HUES6 (cell line): ENCODE measurements at regions not wholly inside any gene's neighbourhood (a gene's known extent, or its start where the extent isn't known, plus 50 kb on each side); places are given as distances from the start of the nearest gene placed in this dataset.

Experiments used
- H3K27ac ChIP-seq: 2 replicates; pipeline ENCODE4 v1.7.0; 2013; ENCODE audit warnings: low read depth, mild to moderate bottlenecking, low read length, inconsistent platforms
- H3K27me3 ChIP-seq: 2 replicates; pipeline ENCODE4 v1.6.1; 2013; ENCODE audit warnings: low read length; ENCODE audit not compliant: control insufficient read depth, insufficient read depth
- H3K36me3 ChIP-seq: 2 replicates; pipeline ENCODE4 v1.6.1; 2013; ENCODE audit warnings: low read length; ENCODE audit not compliant: control insufficient read depth, insufficient read depth
- H3K4me1 ChIP-seq: 2 replicates; pipeline ENCODE4 v1.6.1; 2013; ENCODE audit warnings: low read length; ENCODE audit not compliant: control insufficient read depth, insufficient read depth
- H3K4me3 ChIP-seq: 2 replicates; pipeline ENCODE4 v1.5.1; 2013; ENCODE audit warnings: low read depth, low read length
- H3K9ac ChIP-seq: one replicate; pipeline ENCODE4 v1.6.1; 2013; ENCODE audit warnings: mild to moderate bottlenecking, low read length
- H3K9me3 ChIP-seq: 2 replicates; pipeline ENCODE4 v1.6.1; 2013; ENCODE audit warnings: low read depth, low read length; ENCODE audit not compliant: control insufficient read depth, insufficient read depth

- Histone ChIP-seq H3K9me3 (no peaks in the 10 kb centered on the region), H3K27me3 (no peaks in the 10 kb centered on the region), H3K36me3 (no peaks in the 10 kb centered on the region), H3K4me1 (no peaks in the 10 kb centered on the region), H3K27ac (no peak overlapping the region), H3K4me3 (no peak overlapping the region), H3K9ac (no peak overlapping the region)
These were observed 139.9 kb upstream of the PMEPA1 start for GRCh38 chr20:57849521-57850215.

GRCh38 chr20:57849121-57849520 lies 139.3 kb upstream of the PMEPA1 start:
- Histone ChIP-seq H3K4me1 (no peaks in the 10 kb centered on the region), H3K36me3 (no peaks in the 10 kb centered on the region), H3K9ac (no peak overlapping the region), H3K27me3 (no peaks in the 10 kb centered on the region), H3K9me3 (no peaks in the 10 kb centered on the region), H3K27ac (no peak overlapping the region), H3K4me3 (no peak overlapping the region)

- Histone ChIP-seq H3K27ac (no peak overlapping the region), H3K9ac (no peak overlapping the region), H3K9me3 (no peaks in the 10 kb centered on the region), H3K4me1 (no peaks in the 10 kb centered on the region), H3K4me3 (no peak overlapping the region), H3K27me3 (no peaks in the 10 kb centered on the region), H3K36me3 (no peaks in the 10 kb centered on the region)
These were observed 138.5 kb upstream of the PMEPA1 start for GRCh38 chr20:57848282-57848681.

GRCh38 chr20:57847104-57847503 lies 137.3 kb upstream of the PMEPA1 start:
- no peak overlapping the region for H3K27ac ChIP-seq
- H3K36me3 ChIP-seq: no peaks in the 10 kb centered on the region
- H3K27me3 ChIP-seq: no peaks in the 10 kb centered on the region
- no peaks in the 10 kb centered on the region for H3K9me3 ChIP-seq
- H3K9ac ChIP-seq: no peak overlapping the region
- H3K4me1 ChIP-seq: no peaks in the 10 kb centered on the region
- no peak overlapping the region for H3K4me3 ChIP-seq

GRCh38 chr20:57844626-57845596 lies 135.1 kb upstream of the PMEPA1 start:
- Histone ChIP-seq H3K9ac (no peak overlapping the region), H3K27ac (no peak overlapping the region), H3K4me1 (no peaks in the 10 kb centered on the region), H3K27me3 (no peaks in the 10 kb centered on the region), H3K9me3 (no peaks in the 10 kb centered on the region), H3K36me3 (no peaks in the 10 kb centered on the region), H3K4me3 (no peak overlapping the region)

GRCh38 chr20:57843941-57844625 lies 134.3 kb upstream of the PMEPA1 start:
- Histone ChIP-seq H3K36me3 (no peaks in the 10 kb centered on the region), H3K4me1 (no peaks in the 10 kb centered on the region), H3K27ac (no peak overlapping the region), H3K27me3 (no peaks in the 10 kb centered on the region), H3K4me3 (no peak overlapping the region), H3K9me3 (no peaks in the 10 kb centered on the region), H3K9ac (no peak overlapping the region)

GRCh38 chr20:57842720-57843119 lies 132.9 kb upstream of the PMEPA1 start:
- Histone ChIP-seq H3K36me3 (no peaks in the 10 kb centered on the region), H3K27me3 (no peaks in the 10 kb centered on the region), H3K27ac (no peak overlapping the region), H3K9ac (no peak overlapping the region), H3K4me3 (no peak overlapping the region), H3K9me3 (no peaks in the 10 kb centered on the region), H3K4me1 (no peaks in the 10 kb centered on the region)

- Histone ChIP-seq H3K36me3 (no peaks in the 10 kb centered on the region), H3K27me3 (no peaks in the 10 kb centered on the region), H3K9me3 (no peaks in the 10 kb centered on the region), H3K9ac (no peak overlapping the region), H3K27ac (no peak overlapping the region), H3K4me1 (no peaks in the 10 kb centered on the region), H3K4me3 (no peak overlapping the region)
These were observed 131.6 kb upstream of the PMEPA1 start for GRCh38 chr20:57841297-57841866.

GRCh38 chr20:57840504-57841296 lies 130.9 kb upstream of the PMEPA1 start:
- no peaks in the 10 kb centered on the region for H3K9me3 ChIP-seq
- H3K36me3 ChIP-seq: no peaks in the 10 kb centered on the region
- H3K27ac ChIP-seq: no peak overlapping the region
- H3K4me3 ChIP-seq: no peak overlapping the region
- no peak overlapping the region for H3K9ac ChIP-seq
- H3K27me3 ChIP-seq: no peaks in the 10 kb centered on the region
- 0 out of 2 replicates have a peak, but pooled peaks cover 2% of the 10 kb centered on the region for H3K4me1 ChIP-seq

- Histone ChIP-seq H3K4me1 (0 out of 2 replicates have a peak, but pooled peaks cover 3% of the 10 kb centered on the region), H3K36me3 (no peaks in the 10 kb centered on the region), H3K9me3 (no peaks in the 10 kb centered on the region), H3K27ac (no peak overlapping the region), H3K27me3 (no peaks in the 10 kb centered on the region), H3K4me3 (no peak overlapping the region), H3K9ac (no peak overlapping the region)
These were observed 130.3 kb upstream of the PMEPA1 start for GRCh38 chr20:57840066-57840465.
